ENCODE measurements at regions not wholly inside any gene's neighbourhood (a gene's known extent, or its start where the extent isn't known, plus 50 kb on each side); places are given as distances from the start of the nearest gene placed in this dataset.

DNA sequence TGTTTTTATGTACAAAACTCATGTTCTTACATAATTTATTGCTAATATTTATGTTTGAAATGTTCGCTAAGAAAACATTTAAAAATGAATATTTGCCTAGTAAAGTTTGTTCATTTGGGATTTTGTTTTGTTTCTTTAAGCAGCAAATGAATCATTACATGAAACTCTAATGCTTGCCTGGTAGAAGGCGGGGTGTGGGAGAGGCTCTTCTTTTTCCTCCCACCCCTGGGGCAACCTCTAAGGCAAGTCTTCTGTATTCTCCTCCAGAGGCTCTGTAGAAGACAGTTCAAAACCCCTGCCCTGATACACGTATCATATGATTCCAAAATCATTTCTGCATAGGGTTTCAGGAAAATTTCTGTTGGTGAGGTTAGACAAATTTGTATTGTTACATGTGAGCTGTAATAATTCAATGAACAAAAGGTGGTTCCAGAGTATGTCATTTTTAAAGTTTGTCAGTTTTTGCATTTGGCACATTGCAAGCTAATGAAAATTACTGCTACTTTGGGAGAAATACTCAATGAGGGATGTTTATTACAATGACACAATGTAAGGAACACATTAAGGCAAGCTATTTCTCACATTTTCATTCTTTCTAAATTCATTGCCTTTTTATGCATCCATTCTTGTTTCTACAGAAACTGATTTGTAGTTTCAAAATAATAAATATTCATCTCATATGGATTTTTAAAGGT, 302.3 kb upstream of the UBE2E3 start:
- no peak for TF ChIP-seq POLR2A (IDR thresholded peaks at IDR 0.05)
- TF ChIP-seq, protein P1, sequence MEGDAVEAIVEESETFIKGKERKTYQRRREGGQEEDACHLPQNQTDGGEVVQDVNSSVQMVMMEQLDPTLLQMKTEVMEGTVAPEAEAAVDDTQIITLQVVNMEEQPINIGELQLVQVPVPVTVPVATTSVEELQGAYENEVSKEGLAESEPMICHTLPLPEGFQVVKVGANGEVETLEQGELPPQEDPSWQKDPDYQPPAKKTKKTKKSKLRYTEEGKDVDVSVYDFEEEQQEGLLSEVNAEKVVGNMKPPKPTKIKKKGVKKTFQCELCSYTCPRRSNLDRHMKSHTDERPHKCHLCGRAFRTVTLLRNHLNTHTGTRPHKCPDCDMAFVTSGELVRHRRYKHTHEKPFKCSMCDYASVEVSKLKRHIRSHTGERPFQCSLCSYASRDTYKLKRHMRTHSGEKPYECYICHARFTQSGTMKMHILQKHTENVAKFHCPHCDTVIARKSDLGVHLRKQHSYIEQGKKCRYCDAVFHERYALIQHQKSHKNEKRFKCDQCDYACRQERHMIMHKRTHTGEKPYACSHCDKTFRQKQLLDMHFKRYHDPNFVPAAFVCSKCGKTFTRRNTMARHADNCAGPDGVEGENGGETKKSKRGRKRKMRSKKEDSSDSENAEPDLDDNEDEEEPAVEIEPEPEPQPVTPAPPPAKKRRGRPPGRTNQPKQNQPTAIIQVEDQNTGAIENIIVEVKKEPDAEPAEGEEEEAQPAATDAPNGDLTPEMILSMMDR (IDR thresholded peaks at IDR 0.05): no peak
